ENCODE measurements at regions not wholly inside any gene's neighbourhood (a gene's known extent, or its start where the extent isn't known, plus 50 kb on each side); places are given as distances from the start of the nearest gene placed in this dataset.

DNA sequence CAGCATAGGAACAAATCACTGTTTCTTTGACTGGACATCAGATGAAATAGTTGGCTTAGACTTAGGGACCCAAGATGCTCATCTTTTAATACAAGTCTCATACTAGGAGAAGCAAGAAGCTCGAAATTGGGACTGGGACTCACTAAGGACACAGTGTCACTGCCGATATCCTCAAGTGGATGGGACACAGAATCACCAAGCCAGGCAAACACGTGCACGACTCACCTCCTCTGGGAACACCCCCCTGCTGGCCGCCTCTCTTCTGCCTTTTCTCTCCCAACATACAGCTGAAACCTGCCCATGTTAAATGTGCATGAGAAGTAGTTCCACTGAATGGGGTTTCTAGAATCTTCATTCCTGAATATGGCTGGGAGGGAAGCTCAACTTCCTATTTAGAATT, 106.6 kb upstream of the FAM204A start:
- Histone ChIP-seq H2AFZ (ENCODE audit: low read length) (no peak overlapping the region), H4K20me1 (ENCODE audit: insufficient read depth, low read length) (no peaks in the 10 kb centered on the region)

DNA sequence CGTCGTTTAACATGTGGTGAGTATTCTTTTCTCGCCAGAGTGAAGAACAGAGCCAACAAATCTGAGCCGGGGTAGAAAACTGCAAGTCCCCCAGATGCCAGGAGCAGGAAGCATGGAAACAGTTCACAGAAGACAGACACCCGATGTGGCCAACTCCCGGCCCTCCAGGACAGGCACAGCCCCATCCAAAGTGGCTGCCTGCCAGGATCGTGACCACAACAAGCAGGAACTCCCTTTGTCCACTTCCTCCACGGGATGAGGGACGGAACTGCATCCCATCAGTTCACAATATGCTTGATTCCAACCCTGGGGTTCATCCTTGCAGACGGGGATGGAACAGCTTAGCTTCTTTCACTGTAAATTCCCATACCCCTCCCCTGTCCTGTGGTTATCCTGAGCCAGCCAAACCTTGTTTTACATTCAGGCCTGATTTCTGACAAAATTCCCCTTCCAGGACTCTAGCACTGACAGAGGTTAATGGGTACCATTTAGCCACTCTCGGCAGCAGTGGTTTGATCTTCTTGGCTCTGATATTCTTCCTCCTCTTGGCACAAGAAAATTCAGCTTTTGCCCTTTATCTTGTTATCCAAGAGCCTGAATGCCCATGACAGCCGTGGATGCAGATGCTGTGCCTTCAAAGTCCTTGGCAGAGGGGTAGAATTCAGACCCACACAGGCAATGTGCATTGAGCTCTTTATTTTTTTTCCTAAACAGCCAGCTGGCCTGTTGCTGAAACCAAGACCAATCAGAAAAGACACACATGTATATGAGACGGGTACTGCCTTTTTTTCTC, 105.5 kb upstream of the FAM204A start:
- no peak overlapping the region for H3K27ac ChIP-seq (ENCODE audit: low read depth, low read length, poor library complexity, severe bottlenecking)
- H2AFZ ChIP-seq (ENCODE audit: low read length) = no peak overlapping the region
- no peaks in the 10 kb centered on the region for H3K9me3 ChIP-seq (ENCODE audit: low read length)
- H3F3A ChIP-seq (ENCODE audit: insufficient read depth, low read length) = no peaks in the 10 kb centered on the region
- no peaks in the 10 kb centered on the region for H3K79me2 ChIP-seq (ENCODE audit: insufficient read depth, low read length)
- no peak overlapping the region for H3K9ac ChIP-seq (ENCODE audit: low read length)
- H3K9me2 ChIP-seq (ENCODE audit: low read depth, low read length) = no peaks in the 10 kb centered on the region
- no peaks in the 10 kb centered on the region for H3K36me3 ChIP-seq (ENCODE audit: insufficient read depth, low read length)
- H4K20me1 ChIP-seq (ENCODE audit: insufficient read depth, low read length) = no peaks in the 10 kb centered on the region
- TF ChIP-seq, protein P1, sequence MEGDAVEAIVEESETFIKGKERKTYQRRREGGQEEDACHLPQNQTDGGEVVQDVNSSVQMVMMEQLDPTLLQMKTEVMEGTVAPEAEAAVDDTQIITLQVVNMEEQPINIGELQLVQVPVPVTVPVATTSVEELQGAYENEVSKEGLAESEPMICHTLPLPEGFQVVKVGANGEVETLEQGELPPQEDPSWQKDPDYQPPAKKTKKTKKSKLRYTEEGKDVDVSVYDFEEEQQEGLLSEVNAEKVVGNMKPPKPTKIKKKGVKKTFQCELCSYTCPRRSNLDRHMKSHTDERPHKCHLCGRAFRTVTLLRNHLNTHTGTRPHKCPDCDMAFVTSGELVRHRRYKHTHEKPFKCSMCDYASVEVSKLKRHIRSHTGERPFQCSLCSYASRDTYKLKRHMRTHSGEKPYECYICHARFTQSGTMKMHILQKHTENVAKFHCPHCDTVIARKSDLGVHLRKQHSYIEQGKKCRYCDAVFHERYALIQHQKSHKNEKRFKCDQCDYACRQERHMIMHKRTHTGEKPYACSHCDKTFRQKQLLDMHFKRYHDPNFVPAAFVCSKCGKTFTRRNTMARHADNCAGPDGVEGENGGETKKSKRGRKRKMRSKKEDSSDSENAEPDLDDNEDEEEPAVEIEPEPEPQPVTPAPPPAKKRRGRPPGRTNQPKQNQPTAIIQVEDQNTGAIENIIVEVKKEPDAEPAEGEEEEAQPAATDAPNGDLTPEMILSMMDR (IDR thresholded peaks at IDR 0.05; ENCODE audit: low read length) = no peak
- TF ChIP-seq EZH2 (IDR thresholded peaks at IDR 0.05; ENCODE audit: borderline replicate concordance, low read length) = no peak
- H3K4me1 ChIP-seq (ENCODE audit: insufficient read depth, low read length, severe bottlenecking) = no peaks in the 10 kb centered on the region
- no peak overlapping the region for H3K4me2 ChIP-seq (ENCODE audit: low read length)
- H3K27me3 ChIP-seq (ENCODE audit: insufficient read depth, low read length) = peaks cover 3% of the 10 kb centered on the region; the same call in 1 of the 2 replicates
- no peak overlapping the region for H3K4me3 ChIP-seq (ENCODE audit: low read depth, low read length, poor library complexity, severe bottlenecking)

More for the DNA sequence above, 106.6 kb upstream of the FAM204A start:
- no peak overlapping the region for H3K4me2 ChIP-seq (ENCODE audit: low read length)
- H3K9ac ChIP-seq (ENCODE audit: low read length) = no peak overlapping the region
- H3K4me3 ChIP-seq (ENCODE audit: low read depth, low read length, poor library complexity, severe bottlenecking) = no peak overlapping the region
- no peaks in the 10 kb centered on the region for H3F3A ChIP-seq (ENCODE audit: insufficient read depth, low read length)
- H3K36me3 ChIP-seq (ENCODE audit: insufficient read depth, low read length) = no peaks in the 10 kb centered on the region
- TF ChIP-seq EZH2 (IDR thresholded peaks at IDR 0.05; ENCODE audit: borderline replicate concordance, low read length) = no peak
- TF ChIP-seq, protein P1 (IDR thresholded peaks at IDR 0.05; ENCODE audit: low read length) = no peak
- no peaks in the 10 kb centered on the region for H3K4me1 ChIP-seq (ENCODE audit: insufficient read depth, low read length, severe bottlenecking)
- H3K27me3 ChIP-seq (ENCODE audit: insufficient read depth, low read length) = peaks cover 3% of the 10 kb centered on the region; the same call in 1 of the 2 replicates
- no peaks in the 10 kb centered on the region for H3K79me2 ChIP-seq (ENCODE audit: insufficient read depth, low read length)
- H3K9me2 ChIP-seq (ENCODE audit: low read depth, low read length) = no peaks in the 10 kb centered on the region
- no peaks in the 10 kb centered on the region for H3K9me3 ChIP-seq (ENCODE audit: low read length)
- no peak overlapping the region for H3K27ac ChIP-seq (ENCODE audit: low read depth, low read length, poor library complexity, severe bottlenecking)

DNA sequence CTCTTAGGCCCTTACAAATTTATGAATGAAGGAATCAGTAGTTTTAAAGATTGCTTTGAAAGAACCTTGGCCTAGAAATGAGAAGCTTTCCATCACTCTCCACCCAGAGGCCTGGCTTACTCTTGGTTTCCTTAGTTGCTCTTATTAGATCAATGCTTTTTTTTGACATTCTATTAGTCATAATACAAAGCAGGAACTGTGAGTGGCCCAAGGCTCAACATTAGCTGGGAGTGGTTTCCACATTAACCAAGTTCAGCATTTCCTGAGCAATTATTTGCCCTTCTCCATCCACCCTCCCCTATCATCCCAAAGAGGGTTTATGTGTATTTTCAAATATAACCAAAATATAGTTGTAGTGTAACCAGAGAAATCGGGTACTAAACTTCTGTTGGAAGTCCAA, 103.4 kb upstream of the FAM204A start:
- Histone ChIP-seq H2AFZ (ENCODE audit: low read length) (no peak overlapping the region), H3K79me2 (ENCODE audit: insufficient read depth, low read length) (no peaks in the 10 kb centered on the region), H3K36me3 (ENCODE audit: insufficient read depth, low read length) (no peaks in the 10 kb centered on the region), H3K4me1 (ENCODE audit: insufficient read depth, low read length, severe bottlenecking) (no peaks in the 10 kb centered on the region), H3K27ac (ENCODE audit: low read depth, low read length, poor library complexity, severe bottlenecking) (no peak overlapping the region), H3K9ac (ENCODE audit: low read length) (no peak overlapping the region), H3F3A (ENCODE audit: insufficient read depth, low read length) (no peaks in the 10 kb centered on the region), H3K9me3 (ENCODE audit: low read length) (no peaks in the 10 kb centered on the region), H3K4me2 (ENCODE audit: low read length) (no peak overlapping the region), H3K9me2 (ENCODE audit: low read depth, low read length) (no peaks in the 10 kb centered on the region), H4K20me1 (ENCODE audit: insufficient read depth, low read length) (no peaks in the 10 kb centered on the region), H3K4me3 (ENCODE audit: low read depth, low read length, poor library complexity, severe bottlenecking) (no peak overlapping the region), H3K27me3 (ENCODE audit: insufficient read depth, low read length) (peaks cover 3% of the 10 kb centered on the region; the same call in 1 of the 2 replicates)
- TF ChIP-seq EZH2 (IDR thresholded peaks at IDR 0.05; ENCODE audit: borderline replicate concordance, low read length) = no peak
- TF ChIP-seq, protein P1 (IDR thresholded peaks at IDR 0.05; ENCODE audit: low read length) = no peak
